Neuron (in vitro differentiated cells): ENCODE measurements at regions not wholly inside any gene's neighbourhood (a gene's known extent, or its start where the extent isn't known, plus 50 kb on each side); places are given as distances from the start of the nearest gene placed in this dataset.
"Not testable (repeated sequence)": the region's sequence is repeated elsewhere in the genome, so short reads cannot be mapped to it uniquely, and the experiment has no call there.

ENCODE experiments used
- H2AFZ ChIP-seq: one replicate; pipeline ENCODE4 v1.6.1; 2013; ENCODE audit warnings: low read depth, mild to moderate bottlenecking, inconsistent platforms, low read length, moderate library complexity
- H3K27me3 ChIP-seq: one replicate; pipeline ENCODE4 v1.6.1; 2013; ENCODE audit warnings: low read length; ENCODE audit not compliant: insufficient read depth
- H3K36me3 ChIP-seq: one replicate; pipeline ENCODE4 v1.6.1; 2013; ENCODE audit warnings: low read length; ENCODE audit not compliant: insufficient read depth
- H3K4me1 ChIP-seq: one replicate; pipeline ENCODE4 v1.6.1; 2013; ENCODE audit warnings: low read length; ENCODE audit not compliant: insufficient read depth
- H3K4me3 ChIP-seq: 2 replicates; pipeline ENCODE4 v1.5.1; 2013; ENCODE audit warnings: mild to moderate bottlenecking, low read length, moderate library complexity
- H3K9me3 ChIP-seq: one replicate; pipeline ENCODE4 v1.6.1; 2013; ENCODE audit warnings: low read length

GRCh38 chr14:83153081-83153480 is 1619.4 kb upstream of the SEL1L start:
- H3K4me3 ChIP-seq, result no peak overlapping the region
- H2AFZ ChIP-seq, result no peak overlapping the region
- H3K9me3 ChIP-seq, result no peaks in the 10 kb centered on the region
- no peaks in the 10 kb centered on the region for H3K36me3 ChIP-seq
- H3K4me1 ChIP-seq, result no peaks in the 10 kb centered on the region
- no peaks in the 10 kb centered on the region for H3K27me3 ChIP-seq

DNA sequence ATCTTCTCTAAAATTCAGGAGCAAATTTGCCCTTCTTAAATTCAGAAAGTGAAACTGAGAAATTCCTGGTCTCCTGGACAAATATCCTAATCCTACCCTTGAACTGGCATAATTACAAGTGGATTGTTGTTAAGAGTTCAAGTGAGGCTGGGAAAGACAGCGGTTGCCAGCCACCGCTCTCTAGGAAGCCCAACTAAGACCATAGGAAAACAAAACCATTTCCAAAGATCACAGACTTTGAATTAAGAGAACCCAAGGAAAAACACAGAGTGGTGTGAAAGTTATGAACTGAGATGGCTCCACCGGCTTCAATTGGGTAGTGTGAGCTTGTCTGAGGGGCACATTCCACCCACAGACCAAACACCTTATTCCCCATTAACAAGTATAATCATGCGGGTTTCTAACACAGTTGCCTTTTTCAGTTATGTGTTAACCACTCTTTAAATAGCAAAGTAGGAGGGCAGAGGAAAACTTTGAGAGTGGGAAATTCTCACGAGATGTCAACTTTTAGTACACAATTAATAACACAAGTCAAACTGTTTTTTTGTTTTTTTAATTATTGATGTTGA is 1628.8 kb upstream of the SEL1L start:
- Histone ChIP-seq H3K36me3 (no peaks in the 10 kb centered on the region), H3K27me3 (no peaks in the 10 kb centered on the region), H3K9me3 (no peaks in the 10 kb centered on the region), H3K4me3 (no peak overlapping the region), H3K4me1 (no peaks in the 10 kb centered on the region), H2AFZ (no peak overlapping the region)

GRCh38 chr14:83163016-83163415 is 1629.4 kb upstream of the SEL1L start:
- no peaks in the 10 kb centered on the region for H3K27me3 ChIP-seq
- H2AFZ ChIP-seq, result no peak overlapping the region
- no peaks in the 10 kb centered on the region for H3K4me1 ChIP-seq
- H3K4me3 ChIP-seq, result no peak overlapping the region
- H3K9me3 ChIP-seq, result no peaks in the 10 kb centered on the region
- H3K36me3 ChIP-seq, result no peaks in the 10 kb centered on the region

DNA sequence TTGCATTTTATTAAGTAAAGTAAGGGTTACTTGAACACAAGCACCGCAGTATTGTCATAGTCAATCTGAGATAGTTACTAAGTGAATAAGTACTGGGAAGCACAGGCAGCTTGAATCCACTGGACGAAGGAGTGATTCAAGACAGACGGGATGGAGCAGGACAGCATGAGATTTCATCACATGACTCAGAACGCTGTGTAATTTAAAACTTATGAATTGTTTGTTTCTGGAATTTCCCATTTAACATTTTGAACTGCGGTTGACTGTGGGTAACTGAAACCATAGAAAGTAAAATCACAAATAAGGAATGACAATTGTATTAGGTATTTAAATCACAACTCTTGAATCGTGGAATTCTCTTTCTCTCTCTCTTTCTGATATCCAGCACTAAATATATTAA is 1630.4 kb upstream of the SEL1L start:
- H3K4me3 ChIP-seq, result no peak overlapping the region

GRCh38 chr14:83164591-83164990 is 1630.9 kb upstream of the SEL1L start:
- H2AFZ ChIP-seq, result no peak overlapping the region
- H3K4me3 ChIP-seq, result no peak overlapping the region
- no peaks in the 10 kb centered on the region for H3K27me3 ChIP-seq
- H3K4me1 ChIP-seq, result no peaks in the 10 kb centered on the region
- H3K9me3 ChIP-seq, result no peaks in the 10 kb centered on the region
- no peaks in the 10 kb centered on the region for H3K36me3 ChIP-seq

More for the DNA sequence above, 1630.4 kb upstream of the SEL1L start:
- Histone ChIP-seq H3K27me3 (no peaks in the 10 kb centered on the region), H3K9me3 (no peaks in the 10 kb centered on the region), H2AFZ (no peak overlapping the region), H3K36me3 (no peaks in the 10 kb centered on the region), H3K4me1 (no peaks in the 10 kb centered on the region)

DNA sequence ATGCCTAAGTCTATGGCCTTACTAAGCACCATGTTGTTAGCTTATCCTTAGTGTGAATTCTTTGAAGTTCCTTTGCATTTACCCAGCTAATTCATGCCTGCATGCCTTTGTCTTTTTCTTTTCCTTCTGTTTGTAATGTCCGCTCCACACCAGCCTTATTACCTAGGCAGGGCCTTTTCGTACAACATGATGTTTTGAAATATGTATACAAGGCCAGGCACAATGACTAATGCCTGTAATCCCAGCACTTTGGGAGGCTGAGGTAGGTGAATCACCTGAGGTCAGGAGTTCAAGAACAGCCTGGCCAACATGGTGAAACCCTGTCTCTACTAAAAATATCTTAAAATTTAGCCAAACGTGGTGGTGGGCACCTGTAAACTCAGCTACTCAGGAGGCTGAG is 1636.5 kb upstream of the SEL1L start:
- Histone ChIP-seq H3K4me1 (no peaks in the 10 kb centered on the region), H2AFZ (no peak overlapping the region), H3K27me3 (no peaks in the 10 kb centered on the region), H3K36me3 (no peaks in the 10 kb centered on the region), H3K9me3 (no peaks in the 10 kb centered on the region), H3K4me3 (no peak overlapping the region)

DNA sequence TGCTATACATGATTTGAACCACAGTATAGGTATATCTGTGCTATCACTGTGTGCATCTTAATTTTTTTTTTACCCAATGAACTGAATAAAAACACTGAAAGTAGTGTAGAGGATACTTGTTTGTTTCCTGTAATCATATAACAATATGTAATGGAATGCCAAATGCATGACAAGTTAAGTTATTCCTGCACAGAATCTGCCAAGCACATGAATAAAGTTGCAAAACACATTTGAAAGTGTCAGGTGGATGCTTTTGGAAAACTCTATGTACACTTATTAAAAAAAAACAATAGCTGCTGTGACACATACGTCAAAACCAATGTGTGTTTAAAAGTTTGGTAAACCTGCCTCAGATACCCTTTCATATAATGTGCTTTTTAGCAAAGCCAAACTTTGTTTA is 1638.1 kb upstream of the SEL1L start:
- no peak overlapping the region for H3K4me3 ChIP-seq
- H2AFZ ChIP-seq, result no peak overlapping the region
- no peaks in the 10 kb centered on the region for H3K9me3 ChIP-seq
- no peaks in the 10 kb centered on the region for H3K27me3 ChIP-seq
- no peaks in the 10 kb centered on the region for H3K36me3 ChIP-seq
- no peaks in the 10 kb centered on the region for H3K4me1 ChIP-seq

GRCh38 chr14:83172363-83172762 is 1638.7 kb upstream of the SEL1L start:
- Histone ChIP-seq H2AFZ (no peak overlapping the region), H3K9me3 (no peaks in the 10 kb centered on the region), H3K4me3 (no peak overlapping the region), H3K36me3 (no peaks in the 10 kb centered on the region), H3K4me1 (no peaks in the 10 kb centered on the region), H3K27me3 (no peaks in the 10 kb centered on the region)

DNA sequence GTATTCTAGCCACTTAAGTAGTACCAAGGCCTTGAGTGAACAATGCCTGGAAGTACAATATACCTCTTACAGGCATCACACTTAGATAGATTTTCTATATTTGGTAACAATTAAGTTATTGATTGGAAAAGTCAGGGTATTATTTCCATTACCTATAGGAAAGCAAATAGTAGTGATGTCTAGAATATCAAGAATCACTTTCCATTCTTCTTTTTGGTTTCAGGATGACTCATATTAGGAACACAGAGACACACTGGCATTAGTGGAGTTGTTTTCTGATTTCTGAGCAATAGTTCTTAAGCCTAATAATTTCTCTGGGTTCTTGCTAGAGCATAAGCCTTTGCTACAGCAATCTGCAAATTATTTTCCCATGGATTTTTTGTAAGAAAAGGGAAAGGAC is 1640.0 kb upstream of the SEL1L start:
- H3K36me3 ChIP-seq, result no peaks in the 10 kb centered on the region

GRCh38 chr14:83184531-83184930 is 1650.9 kb upstream of the SEL1L start:
- no peak overlapping the region for H3K4me3 ChIP-seq
- no peaks in the 10 kb centered on the region for H3K9me3 ChIP-seq
- H3K36me3 ChIP-seq, result no peaks in the 10 kb centered on the region
- H2AFZ ChIP-seq, result no peak overlapping the region
- no peaks in the 10 kb centered on the region for H3K4me1 ChIP-seq
- no peaks in the 10 kb centered on the region for H3K27me3 ChIP-seq

More for the DNA sequence above, 1640.0 kb upstream of the SEL1L start:
- H3K27me3 ChIP-seq, result no peaks in the 10 kb centered on the region
- no peaks in the 10 kb centered on the region for H3K9me3 ChIP-seq
- no peak overlapping the region for H2AFZ ChIP-seq
- H3K4me1 ChIP-seq, result no peaks in the 10 kb centered on the region
- no peak overlapping the region for H3K4me3 ChIP-seq

- H3K36me3 ChIP-seq, H3K27me3 ChIP-seq, H3K4me3 ChIP-seq: not testable (repeated sequence)
These were observed 1654.7 kb upstream of the SEL1L start for GRCh38 chr14:83188311-83188710.

GRCh38 chr14:83196236-83196635 is 1662.6 kb upstream of the SEL1L start:
- H3K27me3 ChIP-seq, result no peaks in the 10 kb centered on the region

More at GRCh38 chr14:83188311-83188710, 1654.7 kb upstream of the SEL1L start:
- not testable (repeated sequence) for H3K4me1 ChIP-seq, H3K9me3 ChIP-seq, H2AFZ ChIP-seq

GRCh38 chr14:83197271-83197670 is 1663.6 kb upstream of the SEL1L start:
- no peaks in the 10 kb centered on the region for H3K27me3 ChIP-seq
- H3K9me3 ChIP-seq, result no peaks in the 10 kb centered on the region
- no peak overlapping the region for H3K4me3 ChIP-seq
- no peaks in the 10 kb centered on the region for H3K36me3 ChIP-seq
- no peaks in the 10 kb centered on the region for H3K4me1 ChIP-seq
- no peak overlapping the region for H2AFZ ChIP-seq

More at GRCh38 chr14:83196236-83196635, 1662.6 kb upstream of the SEL1L start:
- Histone ChIP-seq H3K36me3 (no peaks in the 10 kb centered on the region), H2AFZ (no peak overlapping the region), H3K4me1 (no peaks in the 10 kb centered on the region), H3K9me3 (no peaks in the 10 kb centered on the region), H3K4me3 (no peak overlapping the region)

GRCh38 chr14:83207550-83207949 is 1673.9 kb upstream of the SEL1L start:
- Histone ChIP-seq H3K36me3 (no peaks in the 10 kb centered on the region), H2AFZ (no peak overlapping the region), H3K4me1 (no peaks in the 10 kb centered on the region), H3K27me3 (no peaks in the 10 kb centered on the region), H3K4me3 (no peak overlapping the region), H3K9me3 (no peaks in the 10 kb centered on the region)
